Keratinocyte (primary cell): ENCODE measurements at regions not wholly inside any gene's neighbourhood (a gene's known extent, or its start where the extent isn't known, plus 50 kb on each side); places are given as distances from the start of the nearest gene placed in this dataset.

Source experiments
- DNase-seq: peaks from one replicate; pipeline ENCODE4 v3.0.0-alpha.2; 2011; ENCODE audit warnings: low read depth, missing footprints, low spot score
- FAIRE-seq: peaks from 2 replicates; lab custom pipeline; 2011; peaks lifted over from hg19 to GRCh38; lab: Jason Lieb, UNC
- H2AFZ ChIP-seq: 2 replicates; pipeline ENCODE4 v1.6.0; 2012; ENCODE audit warnings: low read length, control low read depth, inconsistent platforms; ENCODE audit not compliant: control insufficient read depth
- H3K27ac ChIP-seq: 2 replicates; pipeline ENCODE4 v1.5.1; 2011; ENCODE audit warnings: low read length; ENCODE audit not compliant: control insufficient read depth, insufficient read depth
- H3K27me3 ChIP-seq: 3 replicates; pipeline ENCODE4 v1.6.0; 2011; ENCODE audit warnings: low read length; ENCODE audit not compliant: control insufficient read depth, insufficient read depth; ENCODE audit errors: extremely low read depth
- H3K36me3 ChIP-seq, 2 experiments: 2 replicates in 1 of 2; 3 replicates in 1 of 2; pipeline ENCODE4 v1.5.1; 2011; ENCODE audit warnings: low read length in 2 of 2, mild to moderate bottlenecking in 1 of 2; ENCODE audit not compliant: control insufficient read depth in 2 of 2, insufficient read depth in 2 of 2; ENCODE audit errors: extremely low read depth in 1 of 2
- H3K4me1 ChIP-seq: 3 replicates; pipeline ENCODE4 v1.5.1; 2011; ENCODE audit warnings: low read length; ENCODE audit not compliant: control insufficient read depth, insufficient read depth; ENCODE audit errors: extremely low read depth
- H3K4me2 ChIP-seq: 3 replicates; pipeline ENCODE4 v1.6.0; 2011; ENCODE audit warnings: low read depth, low read length; ENCODE audit not compliant: control insufficient read depth, insufficient read depth; ENCODE audit errors: extremely low read depth
- H3K4me3 ChIP-seq, 3 experiments: fragments of 200-600 bp in 1 of 3; sonication (generic) in 1 of 3; 2 replicates in 2 of 3; 3 replicates in 1 of 3; pipeline ENCODE4 v1.5.1; 2011 to 2016; ENCODE audit warnings: low read length in 3 of 3, mild to moderate bottlenecking in 3 of 3, control low read depth in 2 of 3, inconsistent platforms in 1 of 3, low read depth in 1 of 3, mixed read lengths in 1 of 3, mixed run types in 1 of 3, moderate library complexity in 1 of 3; ENCODE audit not compliant: control insufficient read depth in 2 of 3, insufficient read depth in 2 of 3; ENCODE audit errors: extremely low read depth in 1 of 3
- H3K79me2 ChIP-seq: 2 replicates; pipeline ENCODE4 v1.6.0; 2012; ENCODE audit warnings: low read length; ENCODE audit not compliant: control insufficient read depth, insufficient read depth
- H3K9ac ChIP-seq: 3 replicates; pipeline ENCODE4 v1.6.0; 2011; ENCODE audit warnings: low read length; ENCODE audit not compliant: control insufficient read depth, insufficient read depth; ENCODE audit errors: extremely low read depth
- H3K9me1 ChIP-seq: 3 replicates; pipeline ENCODE4 v1.6.0; 2011; ENCODE audit warnings: low read length; ENCODE audit not compliant: control insufficient read depth, insufficient read depth; ENCODE audit errors: extremely low read depth
- H3K9me3 ChIP-seq: 2 replicates; pipeline ENCODE4 v1.5.1; 2012; ENCODE audit warnings: low read depth, low read length; ENCODE audit not compliant: control insufficient read depth
- H4K20me1 ChIP-seq: 3 replicates; pipeline ENCODE4 v1.6.0; 2011; ENCODE audit warnings: low read length; ENCODE audit not compliant: control insufficient read depth, insufficient read depth; ENCODE audit errors: extremely low read depth
- CTCF ChIP-seq, 3 experiments: IDR thresholded peaks in 1 of 3; conservative IDR thresholded peaks in 1 of 3; optimal IDR thresholded peaks in 1 of 3; 2 replicates in 2 of 3; 3 replicates in 1 of 3; pipeline versions ENCODE3 to v1.5.1; 2011; ENCODE audit warnings: low read length in 3 of 3, mild to moderate bottlenecking in 3 of 3, moderate library complexity in 2 of 3, control low read depth in 1 of 3, inconsistent platforms in 1 of 3; ENCODE audit not compliant: insufficient read depth in 2 of 3; ENCODE audit errors: extremely low read depth in 1 of 3
- EZH2 ChIP-seq: IDR thresholded peaks from one replicate; pipeline ENCODE4 v1.6.1; 2012; ENCODE audit warnings: inconsistent platforms, mild to moderate bottlenecking, low read length, moderate library complexity
- dilution Hi-C: fragments of 300-500 bp; cut with MboI; formaldehyde crosslinking; loops from one replicate; pipeline ENCODE4 v1.7.0; 2020; ENCODE audit warnings: low sequenced_read_pairs; ENCODE audit not compliant: extremely low pct_ligation_motif_present

GRCh38 chr4:54852054-54852453 lies 194.3 kb downstream of the KIT start:
- H3K4me2 ChIP-seq, result no peak overlapping the region
- no peaks in the 10 kb centered on the region for H3K9me3 ChIP-seq
- H3K4me3 ChIP-seq, result no peak overlapping the region
- dilution Hi-C loops, result no loop called here
- no peaks in the 10 kb centered on the region for H3K9me1 ChIP-seq
- H4K20me1 ChIP-seq, result no peaks in the 10 kb centered on the region
- H3K4me1 ChIP-seq, result no peaks in the 10 kb centered on the region
- H3K27me3 ChIP-seq, result peaks cover 4% of the 10 kb centered on the region
- no peaks in the 10 kb centered on the region for H3K36me3 ChIP-seq
- H2AFZ ChIP-seq, result no peak overlapping the region
- TF ChIP-seq EZH2, result no peak
- no peak for TF ChIP-seq CTCF (optimal IDR thresholded peaks at IDR 0.05 in 1 of 3, IDR thresholded peaks at IDR 0.05 in 1 of 3, conservative IDR thresholded peaks at IDR 0.05 in 1 of 3; ENCODE audit: extremely low read depth in 1 of 3, insufficient read depth in 2 of 3, low read length in 3 of 3)
- no peak overlapping the region for H3K9ac ChIP-seq
- H3K27ac ChIP-seq, result no peak overlapping the region
- no peaks in the 10 kb centered on the region for H3K79me2 ChIP-seq
- FAIRE-seq, result no peak
- DNase-seq, result no peak

GRCh38 chr4:54844911-54845310 lies 187.2 kb downstream of the KIT start:
- Histone ChIP-seq H3K9me1 (no peaks in the 10 kb centered on the region), H3K27me3 (no peaks in the 10 kb centered on the region), H3K79me2 (no peaks in the 10 kb centered on the region), H3K27ac (no peak overlapping the region), H3K36me3 (no peaks in the 10 kb centered on the region), H3K9me3 (no peaks in the 10 kb centered on the region), H2AFZ (no peak overlapping the region), H3K4me2 (no peak overlapping the region), H3K4me3 (no peak overlapping the region), H3K9ac (no peak overlapping the region), H3K4me1 (no peaks in the 10 kb centered on the region), H4K20me1 (no peaks in the 10 kb centered on the region)
- dilution Hi-C loops, result no loop called here
- DNase-seq, result no peak
- no peak for TF ChIP-seq EZH2
- no peak for TF ChIP-seq CTCF (optimal IDR thresholded peaks at IDR 0.05 in 1 of 3, IDR thresholded peaks at IDR 0.05 in 1 of 3, conservative IDR thresholded peaks at IDR 0.05 in 1 of 3; ENCODE audit: extremely low read depth in 1 of 3, insufficient read depth in 2 of 3, low read length in 3 of 3)
- no peak for FAIRE-seq
